Suppressor macrophage treated with lipopolysaccharide for 4 hours (primary cell): ENCODE measurements at regions not wholly inside any gene's neighbourhood (a gene's known extent, or its start where the extent isn't known, plus 50 kb on each side); places are given as distances from the start of the nearest gene placed in this dataset.

Experiments
- DNase-seq: peaks from one replicate; pipeline ENCODE4 v3.0.0-alpha.2; 2020

DNA sequence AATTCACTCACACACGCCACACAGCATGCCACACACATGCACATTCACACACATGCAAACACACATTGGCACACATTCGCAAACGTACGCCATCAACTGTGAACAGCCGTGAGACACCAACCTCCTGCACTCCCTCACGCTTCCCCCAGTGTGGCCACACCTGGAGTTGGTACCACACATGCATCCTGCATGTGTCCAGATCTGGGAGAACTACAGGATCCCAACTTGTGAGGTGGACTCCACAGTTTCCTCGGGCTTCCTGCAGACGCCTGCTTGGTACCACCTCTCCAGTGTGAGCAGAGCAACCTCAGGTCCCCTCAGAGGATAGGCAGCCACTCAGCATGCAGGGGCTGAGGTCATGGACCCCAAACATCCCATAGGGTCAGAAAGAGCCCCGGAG is 239.0 kb downstream of the EIPR1 start:
- DNase-seq: no peak

DNA sequence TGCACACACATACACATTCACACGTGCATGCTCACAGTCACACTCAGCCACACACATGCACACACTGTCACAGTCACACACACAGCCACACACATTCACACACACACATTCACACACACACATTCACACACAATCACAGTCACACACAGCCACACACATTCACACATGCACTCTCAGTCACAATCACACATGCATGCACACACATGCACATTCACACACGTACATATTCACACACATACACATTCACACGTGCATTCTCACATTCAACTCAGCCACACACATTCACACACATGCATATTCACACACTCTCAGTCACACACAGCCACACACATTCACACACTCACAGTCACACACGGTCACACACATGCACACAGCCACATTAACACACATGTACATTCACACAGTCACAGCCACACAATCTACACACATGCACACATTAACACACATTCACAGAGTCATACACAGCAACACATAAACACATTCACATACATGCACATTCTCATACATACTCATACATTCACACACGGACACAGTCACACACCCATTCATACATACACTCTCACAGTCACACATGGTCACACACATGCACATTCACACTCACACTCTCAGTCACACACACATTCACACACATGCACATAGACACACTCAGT is 239.8 kb downstream of the EIPR1 start:
- no peak for DNase-seq

DNA sequence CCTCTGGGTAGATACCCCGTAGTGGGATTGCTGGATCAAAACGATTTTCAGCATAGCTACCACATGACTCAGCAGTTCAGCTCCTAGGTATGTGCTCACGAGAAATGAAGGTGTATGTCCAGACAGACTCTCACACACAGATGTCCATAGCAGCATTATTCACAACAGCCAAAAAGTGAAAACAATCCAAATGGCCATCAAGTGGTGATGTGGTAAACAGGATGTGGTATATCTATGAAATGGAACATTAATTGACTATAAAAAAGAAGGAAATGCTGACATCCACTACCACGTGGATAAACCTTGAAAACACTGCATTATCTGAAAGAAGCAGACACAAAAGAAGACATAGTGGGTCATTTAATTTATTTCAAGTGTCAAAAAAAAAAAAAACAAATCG is 241.9 kb downstream of the EIPR1 start:
- DNase-seq: no peak

DNA sequence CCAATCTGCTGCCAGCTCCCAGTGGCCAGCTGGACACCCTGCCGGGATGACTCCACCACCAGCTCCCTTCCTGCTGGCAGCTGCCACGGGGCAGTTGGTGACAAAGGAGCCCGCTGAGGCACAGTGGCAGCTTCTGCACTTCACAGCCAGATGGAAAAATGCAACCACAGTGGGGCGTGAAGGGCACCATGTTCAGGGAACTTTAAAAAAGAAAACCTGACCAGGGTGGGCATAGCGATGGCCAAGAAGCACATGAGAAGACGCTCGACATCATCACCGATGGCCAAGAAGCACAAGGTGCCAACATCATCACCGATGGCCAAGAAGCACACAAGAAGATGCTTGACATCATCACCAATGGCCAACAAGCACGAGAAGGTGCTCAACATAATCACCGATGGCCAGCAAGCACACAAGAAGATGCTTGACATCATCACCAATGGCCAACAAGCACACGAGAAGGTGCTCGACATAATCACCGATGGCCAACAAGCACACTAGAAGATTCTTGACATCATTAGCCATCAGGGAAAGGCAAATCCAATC is 243.5 kb downstream of the EIPR1 start:
- DNase-seq: no peak

GRCh38 chr2:3132966-3133365 is 244.7 kb downstream of the EIPR1 start:
- no peak for DNase-seq

DNA sequence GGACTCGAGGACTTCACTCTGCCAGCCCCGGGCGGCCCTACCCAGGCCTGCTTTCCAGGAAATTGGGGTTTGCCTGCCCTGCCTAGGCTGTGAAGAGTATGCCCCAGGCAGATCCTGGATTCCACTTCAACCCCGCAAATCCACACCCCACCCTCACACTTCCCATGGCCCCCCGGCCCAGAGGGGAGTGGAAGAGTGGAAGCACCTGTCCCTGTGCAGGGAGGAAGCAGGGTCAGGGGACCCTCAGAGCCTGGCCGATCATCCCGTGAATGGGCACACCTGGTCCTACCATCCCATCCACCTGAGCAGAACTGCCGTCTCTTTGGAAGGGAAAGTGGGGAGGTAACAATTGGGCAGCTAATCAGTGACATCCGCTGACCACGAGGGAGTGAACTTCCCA is 245.2 kb downstream of the EIPR1 start:
- no peak for DNase-seq

- no peak for DNase-seq
These were observed 245.8 kb downstream of the EIPR1 start for GRCh38 chr2:3131636-3132326.

GRCh38 chr2:3130889-3131635 is 246.6 kb downstream of the EIPR1 start:
- DNase-seq: peak; percentile 1

DNA sequence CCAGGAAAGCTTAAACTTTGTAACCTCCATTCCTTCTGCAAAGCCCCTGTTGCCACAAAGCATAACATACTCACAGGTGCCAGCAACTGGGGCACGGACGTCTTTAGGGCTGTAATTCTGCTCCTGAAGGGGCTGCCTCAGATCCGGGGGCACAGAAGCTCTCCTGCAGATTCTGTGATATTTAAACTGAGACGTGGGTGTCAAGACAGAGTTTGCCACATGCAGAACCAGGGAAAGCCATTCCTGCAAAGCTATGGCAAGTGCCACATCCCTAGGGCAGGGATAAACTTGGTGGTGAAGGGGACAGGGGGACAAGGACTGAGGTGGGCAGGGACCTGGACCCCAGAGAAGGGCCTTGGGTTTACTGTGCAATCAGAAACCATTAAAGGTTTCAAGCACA is 247.2 kb downstream of the EIPR1 start:
- DNase-seq: no peak

DNA sequence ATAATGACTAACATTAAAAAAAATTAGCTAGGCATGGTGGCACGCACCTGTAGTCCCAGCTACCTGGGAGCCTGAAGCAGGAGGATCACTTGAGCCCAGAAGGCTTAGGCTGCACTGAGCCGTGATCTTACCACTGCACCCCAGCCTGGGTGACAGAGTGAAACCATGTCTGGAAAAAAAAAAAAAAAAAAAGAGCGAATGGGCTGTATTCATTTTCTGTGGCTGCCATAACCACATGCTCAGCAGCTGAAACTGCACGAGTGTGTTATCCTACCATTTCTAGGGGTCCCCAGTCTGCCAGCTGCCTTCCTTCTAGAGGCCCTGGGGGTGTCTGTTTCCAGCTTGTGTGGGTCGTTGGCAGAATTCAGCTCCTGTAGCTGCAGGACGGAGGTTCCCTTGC is 247.8 kb downstream of the EIPR1 start:
- DNase-seq: no peak

DNA sequence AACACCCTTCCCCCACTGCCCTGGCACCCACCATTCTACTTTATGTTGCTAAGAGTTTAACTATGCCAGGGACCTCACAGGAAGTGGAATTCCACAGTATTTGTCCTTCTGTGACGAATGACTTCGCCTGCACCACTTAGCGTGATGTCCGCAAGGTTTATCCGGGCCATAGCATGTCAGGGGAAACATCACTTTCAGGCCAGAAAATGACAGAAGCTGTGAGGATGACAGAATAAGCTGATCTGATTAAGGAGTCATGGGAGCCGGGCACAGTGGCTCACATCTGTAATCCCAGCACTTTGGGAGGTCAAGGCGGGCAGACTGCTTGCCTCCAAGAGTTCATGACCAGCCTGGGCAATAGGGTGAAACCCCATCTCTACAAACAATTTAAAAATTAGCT is 248.8 kb downstream of the EIPR1 start:
- no peak for DNase-seq

GRCh38 chr2:3127710-3128109 is 249.9 kb downstream of the EIPR1 start:
- no peak for DNase-seq

DNA sequence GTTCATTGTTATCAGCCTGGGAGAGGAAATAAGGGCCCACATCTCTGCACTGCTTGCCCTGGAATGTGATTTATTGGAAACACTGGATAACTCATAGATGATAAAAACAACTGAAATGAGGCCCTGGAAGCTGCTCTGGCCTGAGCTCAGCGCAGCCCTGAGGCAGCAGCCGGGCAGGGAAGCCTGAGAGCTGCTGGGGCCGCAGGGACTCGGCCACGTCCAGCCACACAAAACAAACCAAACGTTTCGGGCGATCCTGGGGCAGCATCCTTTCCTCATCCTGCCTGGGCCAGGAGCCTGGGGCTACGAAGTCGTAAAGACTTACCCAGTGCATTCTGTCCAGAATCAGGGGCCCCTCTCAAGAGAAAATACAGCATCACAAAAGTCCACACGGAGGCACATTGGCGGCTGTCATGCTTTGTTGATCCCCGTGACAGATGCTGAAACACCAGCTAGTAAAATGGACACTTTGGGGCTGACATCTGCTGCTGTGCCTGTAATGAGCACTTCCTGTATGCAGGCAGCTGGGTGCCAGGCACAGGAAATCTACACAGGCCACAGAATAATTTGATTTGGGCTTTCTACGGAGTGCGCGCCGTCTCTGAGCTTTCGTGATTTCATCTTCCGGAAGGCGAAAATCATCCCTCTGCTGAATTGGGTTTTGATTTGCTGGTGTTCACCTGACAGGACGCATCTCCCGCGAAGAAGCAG is 250.6 kb downstream of the EIPR1 start:
- DNase-seq: no peak

DNA sequence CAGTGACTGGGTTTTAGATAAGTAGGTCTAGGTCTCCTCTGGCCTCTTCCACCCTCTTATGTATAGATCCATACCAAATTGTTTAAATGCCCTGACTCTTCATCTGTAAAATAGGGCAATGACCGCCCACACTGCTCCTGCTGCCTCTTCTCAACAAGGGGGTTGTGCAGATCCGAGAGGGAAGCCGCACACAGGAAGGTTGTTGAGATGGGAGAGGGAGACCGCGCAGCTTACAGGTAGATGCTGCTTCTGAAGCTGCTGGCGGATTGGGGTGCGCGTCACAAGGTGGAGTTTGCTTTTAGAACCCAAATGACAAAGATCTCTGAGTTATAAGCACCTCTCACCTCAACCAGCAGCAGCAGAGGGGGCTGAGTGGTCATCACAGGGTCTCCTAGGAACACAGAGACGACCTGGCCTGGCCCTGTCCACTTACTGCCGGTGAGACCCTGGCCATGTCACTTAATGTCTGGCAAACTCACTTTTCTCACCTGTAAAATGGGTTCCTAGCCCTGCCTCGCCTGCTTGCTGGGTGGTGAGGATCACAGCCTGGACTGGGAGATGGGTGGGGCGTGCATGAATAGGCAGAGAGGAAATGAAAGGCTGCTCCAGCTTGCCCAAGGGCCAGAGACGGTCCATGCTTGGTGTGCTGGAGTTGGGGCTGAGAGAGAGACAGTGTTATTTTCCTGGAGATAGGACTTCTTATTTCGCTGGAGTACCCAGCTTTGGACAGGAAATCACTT is 251.3 kb downstream of the EIPR1 start:
- DNase-seq: no peak

DNA sequence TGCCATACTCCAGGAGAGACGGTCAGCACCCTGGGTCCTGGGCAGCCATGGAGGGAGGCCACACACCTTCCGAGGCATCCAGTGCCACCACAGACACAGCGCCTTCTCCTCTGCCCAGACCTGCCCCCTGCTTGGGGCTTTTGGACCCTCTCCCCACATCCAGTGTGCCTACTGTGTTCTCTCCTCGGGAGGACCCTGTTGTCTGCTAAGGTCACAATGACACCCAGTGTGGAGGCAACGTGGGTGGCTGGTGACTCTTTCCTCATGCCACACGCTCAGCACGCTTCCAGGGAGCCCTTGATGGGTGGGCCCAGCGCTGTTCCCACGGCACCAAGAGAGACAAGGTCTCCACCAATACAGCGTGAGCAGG is 251.9 kb downstream of the EIPR1 start:
- DNase-seq: no peak

DNA sequence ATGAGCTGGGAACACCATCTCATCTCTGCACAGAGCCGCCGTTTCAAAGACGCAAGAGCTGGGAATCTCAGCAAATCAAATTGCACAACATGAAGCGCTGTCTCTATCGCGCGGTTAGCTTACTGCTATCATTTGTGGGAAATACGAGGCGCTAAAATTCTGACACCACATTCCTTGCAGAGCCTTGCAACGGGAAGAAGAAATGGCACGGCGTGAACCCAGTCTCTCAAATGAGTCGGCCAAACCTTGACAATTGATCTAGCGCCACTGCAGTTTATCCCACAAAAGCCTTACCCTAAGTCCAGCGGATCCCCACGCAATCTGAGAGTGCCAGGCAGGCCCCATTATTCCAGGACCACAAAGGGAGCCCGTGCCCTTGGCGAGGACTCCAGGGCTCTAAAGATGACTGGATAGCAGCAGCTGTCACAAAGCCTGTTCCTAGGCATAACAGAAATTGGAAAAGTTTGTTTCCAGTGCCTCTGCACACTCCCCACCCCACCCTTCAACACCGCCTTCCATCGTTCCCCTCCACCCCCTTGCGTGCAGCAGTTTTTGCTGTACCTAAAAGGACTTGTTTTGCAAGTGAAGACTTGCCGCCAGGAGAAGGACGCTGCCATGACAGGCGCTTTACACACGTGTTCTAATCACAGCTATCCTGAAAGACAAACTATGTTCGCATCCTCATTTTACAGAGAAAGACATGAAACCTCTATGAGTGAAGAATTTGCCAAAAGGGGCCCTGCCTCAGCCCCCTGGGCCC is 252.4 kb downstream of the EIPR1 start:
- no peak for DNase-seq

GRCh38 chr2:3122525-3122924 is 255.1 kb downstream of the EIPR1 start:
- no peak for DNase-seq

DNA sequence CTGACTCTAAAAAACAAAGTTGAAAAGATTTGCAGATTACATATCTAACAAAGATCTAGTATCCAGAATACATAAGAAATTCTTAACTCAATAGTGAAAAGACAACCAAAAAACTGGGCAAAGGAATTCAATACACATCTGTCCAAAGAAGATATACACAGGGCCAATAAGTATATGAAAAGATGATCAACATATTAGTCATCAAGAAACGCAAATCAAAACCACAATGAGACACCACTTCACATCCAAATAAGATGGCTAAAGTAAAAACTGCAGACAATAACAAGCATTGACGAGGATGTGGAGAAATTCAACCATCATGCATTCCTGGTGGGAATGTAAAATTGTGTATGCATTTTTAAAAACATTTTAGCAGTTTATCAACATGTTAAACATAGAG is 256.0 kb downstream of the EIPR1 start:
- DNase-seq: no peak

DNA sequence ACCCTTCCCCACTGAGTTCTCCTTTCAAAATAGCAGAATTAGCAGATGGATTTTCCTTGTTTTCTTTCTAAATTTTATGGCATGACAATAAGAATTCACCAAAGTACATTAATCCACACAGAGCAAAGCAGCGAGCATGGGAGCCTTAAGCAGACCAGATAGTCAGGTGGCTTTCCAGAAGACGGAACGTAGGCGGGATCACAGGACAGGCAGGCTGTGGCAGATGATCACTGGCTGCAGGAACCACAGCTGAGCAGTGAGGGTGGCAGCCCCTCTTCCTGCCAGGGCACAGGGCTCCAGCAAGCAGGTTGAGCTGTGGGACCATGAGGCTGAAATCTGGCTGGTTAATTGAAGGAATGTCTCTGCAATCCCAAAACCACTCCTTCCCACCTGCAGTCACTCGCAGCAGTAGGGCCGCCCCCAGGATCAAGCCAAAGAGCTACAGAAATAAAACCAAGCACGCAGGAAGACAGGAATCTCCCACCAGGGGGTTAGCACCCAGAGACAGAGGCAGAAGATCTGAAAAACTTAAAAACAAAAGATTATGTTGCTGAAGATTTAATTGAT is 259.9 kb downstream of the EIPR1 start:
- no peak for DNase-seq

GRCh38 chr2:3116371-3116770 is 261.2 kb downstream of the EIPR1 start:
- DNase-seq: no peak

- DNase-seq: no peak
These were observed 262.1 kb downstream of the EIPR1 start for GRCh38 chr2:3115301-3116042.
